AG20443 (cell line): ENCODE measurements at regions not wholly inside any gene's neighbourhood (a gene's known extent, or its start where the extent isn't known, plus 50 kb on each side); places are given as distances from the start of the nearest gene placed in this dataset.
"Not testable (repeated sequence)": the region's sequence is repeated elsewhere in the genome, so short reads cannot be mapped to it uniquely, and the experiment has no call there.

ENCODE experiments used
- DNase-seq: peaks from one replicate; pipeline ENCODE4 v3.0.0; 2012; ENCODE audit warnings: low spot score, mixed read lengths

- no peak for DNase-seq
Measured at GRCh38 chr15:45948181-45948621, 313.4 kb downstream of the SQOR start.

GRCh38 chr15:45958924-45959323 lies 324.1 kb downstream of the SQOR start:
- DNase-seq: no peak

GRCh38 chr15:45962733-45963132 lies 327.9 kb downstream of the SQOR start:
- DNase-seq: no peak

- no peak for DNase-seq
Measured at GRCh38 chr15:45970542-45970941, 335.7 kb downstream of the SQOR start.

- DNase-seq: no peak
Measured at GRCh38 chr15:45980366-45980765, 345.5 kb downstream of the SQOR start.

DNA sequence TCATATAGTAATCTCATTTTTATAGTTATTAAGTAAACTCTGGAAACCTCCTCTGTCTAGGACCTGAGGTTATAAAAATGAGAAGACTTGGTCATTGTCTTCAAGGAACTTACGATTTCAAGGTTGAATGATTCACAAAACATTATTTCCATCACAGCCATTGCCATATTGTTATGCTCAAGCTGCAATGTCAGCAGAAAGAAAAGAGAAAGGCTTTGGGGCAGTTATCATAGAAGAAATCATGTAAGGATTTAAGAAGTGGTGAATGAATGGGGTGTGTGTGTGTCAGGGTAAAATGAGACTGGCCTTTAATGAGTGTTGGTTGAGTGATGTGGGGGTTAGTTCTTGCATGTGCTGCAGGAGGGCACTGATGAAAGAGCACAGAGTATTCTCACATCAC lies 346.8 kb downstream of the SQOR start:
- DNase-seq: no peak

GRCh38 chr15:45991863-45992262 lies 357.0 kb downstream of the SQOR start:
- no peak for DNase-seq

DNA sequence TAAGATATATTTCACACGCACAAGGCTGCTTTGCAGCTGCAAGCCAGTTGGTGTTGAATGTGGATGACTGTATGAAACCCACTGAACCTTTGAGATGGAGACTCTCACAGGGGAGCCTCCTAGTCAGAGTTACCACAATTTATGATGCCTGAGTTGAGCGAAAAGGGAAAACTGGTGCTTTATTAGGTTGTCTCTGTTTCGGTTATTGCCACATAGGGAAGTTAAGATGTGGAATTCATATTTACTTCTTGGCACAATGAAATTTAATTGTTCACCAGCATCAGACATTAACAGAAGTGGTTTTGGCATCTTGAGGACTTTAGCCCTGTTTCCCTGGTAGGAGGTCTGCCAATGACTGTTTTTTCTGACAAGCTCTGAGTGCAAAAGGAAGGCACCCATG lies 358.2 kb downstream of the SQOR start:
- no peak for DNase-seq

- DNase-seq: no peak
Measured at GRCh38 chr15:45993508-45993907, 358.7 kb downstream of the SQOR start.

DNA sequence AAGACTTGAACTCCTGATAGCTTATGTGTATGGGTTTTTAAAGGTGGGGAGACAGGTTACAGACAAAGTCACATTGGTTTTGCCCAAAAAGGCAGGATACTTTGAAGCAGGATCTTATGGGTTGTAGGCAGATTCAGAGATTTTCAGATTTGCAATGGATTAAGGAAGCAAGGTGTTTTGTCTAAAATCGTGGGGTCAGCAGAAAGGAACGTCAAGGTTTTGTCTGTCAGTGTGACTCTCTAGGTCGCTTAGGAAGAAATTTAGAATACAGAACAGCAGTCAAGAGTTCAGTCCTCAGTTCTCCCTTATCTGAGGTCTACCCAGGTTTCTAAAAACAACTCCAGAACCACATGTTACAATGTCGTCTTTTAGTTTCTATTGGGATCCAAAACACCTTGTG lies 361.0 kb downstream of the SQOR start:
- no peak for DNase-seq

DNA sequence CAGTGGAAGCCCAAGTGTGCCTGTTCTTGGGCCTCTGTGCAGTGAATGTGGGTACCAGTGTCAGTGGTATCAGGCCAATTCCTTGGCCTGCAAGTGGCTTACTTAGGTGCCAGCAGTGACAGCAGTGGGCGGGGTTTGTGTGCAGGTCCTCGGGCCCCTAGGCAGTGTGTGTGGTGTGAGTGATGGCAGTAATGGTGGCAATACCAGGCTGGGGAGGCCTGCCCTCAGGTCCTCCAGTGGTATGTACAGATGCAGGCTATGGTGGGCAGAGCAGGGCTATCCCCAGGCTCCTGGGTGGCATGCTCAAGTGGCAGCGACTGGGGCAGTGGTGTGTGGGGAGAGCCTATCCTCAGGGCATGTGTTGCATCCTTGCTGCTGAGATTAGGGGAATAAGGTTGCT lies 379.7 kb downstream of the SQOR start:
- no peak for DNase-seq

DNA sequence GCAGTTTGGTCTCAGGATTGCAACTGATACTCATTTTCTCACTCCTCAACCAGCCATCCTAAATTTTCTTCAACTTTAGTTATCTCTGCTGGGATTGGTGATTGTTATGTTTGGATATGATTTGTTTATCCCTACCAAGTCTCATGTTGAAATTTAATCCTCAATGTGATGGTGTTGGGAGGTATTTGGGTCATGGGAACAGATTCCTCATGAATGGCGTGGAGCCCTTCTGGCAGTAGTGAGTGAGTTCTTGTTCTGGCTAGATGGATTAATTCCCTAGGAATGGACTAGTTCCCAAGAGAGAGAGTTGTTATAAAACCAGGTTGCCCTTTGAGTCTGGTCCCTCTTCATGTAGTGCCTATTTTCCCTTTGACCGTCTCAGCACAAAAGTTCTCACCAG lies 399.9 kb downstream of the SQOR start:
- no peak for DNase-seq

GRCh38 chr15:46039703-46040102 lies 404.9 kb downstream of the SQOR start:
- DNase-seq: no peak

- no peak for DNase-seq
Measured at GRCh38 chr15:46041905-46042304, 407.1 kb downstream of the SQOR start.

- no peak for DNase-seq
Measured at GRCh38 chr15:46059921-46060594, 425.2 kb downstream of the SQOR start.

DNA sequence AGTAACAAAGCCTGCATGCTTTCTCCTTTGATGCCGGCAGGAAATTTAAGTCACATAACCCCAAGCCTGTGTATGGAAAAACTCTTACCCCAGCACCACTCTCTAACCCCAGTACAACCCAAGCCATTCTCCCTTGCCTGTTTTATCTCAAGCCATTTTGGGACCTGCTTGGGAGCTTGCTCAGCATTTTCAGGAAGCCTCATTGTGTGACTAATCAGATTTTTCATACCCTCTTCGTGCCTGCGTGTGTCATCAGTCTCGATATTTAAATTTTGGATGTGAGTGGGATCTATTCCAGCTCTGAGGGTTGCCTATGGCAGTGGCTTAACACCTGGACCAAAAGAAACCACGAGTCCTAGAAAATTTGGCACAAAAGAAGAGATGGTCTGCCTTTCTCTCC lies 426.2 kb downstream of the SQOR start:
- DNase-seq: no peak

GRCh38 chr15:46077220-46077619 lies 442.4 kb downstream of the SQOR start:
- no peak for DNase-seq

DNA sequence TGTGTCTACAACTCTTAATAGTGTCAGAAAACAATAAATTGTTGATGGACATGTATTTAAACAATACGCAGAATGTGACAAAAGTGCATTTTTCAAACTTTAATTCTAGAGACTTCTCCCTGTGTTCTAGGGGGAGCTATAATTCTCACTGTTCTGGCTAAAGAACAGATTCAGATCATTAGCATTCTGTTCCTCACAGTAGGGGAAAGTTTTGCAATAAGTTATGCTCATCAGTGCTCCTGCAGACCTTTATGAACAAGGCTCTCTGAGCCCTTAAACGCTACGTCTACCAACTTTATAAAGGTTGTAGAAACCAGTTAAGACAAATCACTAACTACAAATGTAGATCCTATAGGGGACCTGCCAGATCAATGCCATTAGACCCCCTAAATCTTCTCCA lies 444.2 kb downstream of the SQOR start:
- no peak for DNase-seq

DNA sequence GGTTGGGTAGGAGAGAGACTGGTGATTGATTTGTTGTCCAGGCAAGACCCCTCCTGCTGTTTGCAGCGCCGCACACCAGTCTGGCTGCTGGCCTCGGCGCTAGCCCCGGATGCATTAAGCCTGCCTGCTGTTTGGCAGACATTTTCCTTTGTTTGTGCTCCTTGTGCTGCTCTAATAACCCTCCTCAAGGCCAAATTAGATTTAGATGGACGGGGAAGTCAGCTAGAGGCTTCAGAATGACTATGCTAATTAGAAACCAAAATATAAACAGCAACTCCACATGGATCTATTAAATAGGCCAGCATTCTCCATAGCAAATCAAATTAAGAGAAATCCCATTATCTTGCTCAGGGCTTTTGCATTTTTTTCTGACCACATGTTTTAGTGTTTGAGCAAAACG lies 445.2 kb downstream of the SQOR start:
- no peak for DNase-seq

GRCh38 chr15:46088486-46089445 lies 453.9 kb downstream of the SQOR start:
- DNase-seq: no peak

DNA sequence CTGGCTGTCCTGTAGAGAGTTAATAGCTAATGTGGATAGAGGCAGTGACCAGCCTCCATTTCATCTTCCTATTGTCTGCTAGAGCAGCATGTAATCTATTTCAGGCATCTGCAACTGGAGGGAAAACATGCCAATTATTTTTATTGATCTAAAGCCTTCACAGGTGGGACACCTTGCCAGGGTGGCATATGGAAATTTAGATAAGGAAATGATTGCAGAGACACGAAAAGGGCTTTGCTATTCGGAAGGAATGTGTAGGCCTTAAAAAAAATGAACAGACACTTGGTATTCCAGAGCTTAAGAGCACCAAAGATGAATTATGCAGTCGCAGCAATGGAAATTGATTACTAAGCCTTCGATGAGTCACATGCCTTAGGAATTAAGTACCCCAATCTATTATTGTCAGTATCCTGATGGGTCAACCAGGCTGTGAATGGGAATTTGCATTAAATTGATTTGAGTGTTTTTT lies 454.7 kb downstream of the SQOR start:
- DNase-seq: no peak

DNA sequence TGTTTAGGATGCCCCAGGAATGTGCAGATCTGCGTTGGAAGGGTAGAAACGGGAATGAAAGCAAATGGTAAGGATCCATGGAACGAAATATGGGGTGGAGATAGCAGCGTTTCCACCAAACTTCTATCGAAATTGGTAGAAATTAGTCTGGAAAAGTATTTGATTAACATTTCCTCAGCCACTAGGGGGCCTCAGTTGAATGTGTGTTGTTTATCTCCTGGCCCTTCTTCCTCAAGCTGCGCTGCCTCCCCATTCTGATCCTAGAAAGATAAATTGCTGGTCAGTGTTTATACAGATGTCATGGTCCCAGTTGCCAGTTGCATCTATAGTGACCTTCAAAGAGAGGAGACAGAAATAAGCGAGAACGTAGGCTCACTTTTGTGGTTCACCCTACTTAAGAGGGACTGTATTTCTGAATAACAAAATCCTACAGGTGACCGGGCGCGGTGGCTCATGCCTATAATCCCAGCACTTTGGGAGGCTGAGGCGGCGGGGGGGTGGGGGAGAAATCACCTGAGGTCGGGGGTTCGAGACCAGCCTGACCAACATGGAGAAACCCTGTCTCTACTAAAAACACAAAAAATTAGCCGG lies 457.1 kb downstream of the SQOR start:
- peak; percentile 8 for DNase-seq

DNA sequence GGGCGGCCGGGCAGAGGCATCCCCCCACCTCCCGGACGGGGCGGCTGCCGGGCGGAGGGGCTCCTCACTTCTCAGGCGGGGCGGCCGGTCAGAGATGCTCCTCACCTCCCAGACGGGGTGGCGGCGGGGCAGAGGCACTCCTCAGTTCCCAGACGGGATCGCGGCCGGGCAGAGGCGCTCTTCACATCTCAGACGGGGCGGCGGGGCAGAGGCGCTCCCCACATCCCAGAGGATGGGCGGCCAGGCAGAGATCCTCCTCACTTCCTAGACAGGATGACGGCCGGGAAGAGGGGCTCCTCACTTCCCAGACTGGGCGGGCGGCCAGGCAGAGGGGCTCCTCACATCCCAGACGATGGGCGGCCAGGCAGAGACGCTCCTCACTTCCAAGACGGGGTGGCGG lies 463.2 kb downstream of the SQOR start:
- DNase-seq: not testable (repeated sequence)
